HCT116 (cell line): ENCODE measurements at regions not wholly inside any gene's neighbourhood (a gene's known extent, or its start where the extent isn't known, plus 50 kb on each side); places are given as distances from the start of the nearest gene placed in this dataset.

Experiments used
- EGR1 ChIP-seq: IDR thresholded peaks from 2 replicates; pipeline ENCODE4 v1.6.1; 2012; ENCODE audit warnings: low read depth
- POLR2A ChIP-seq: IDR thresholded peaks from 2 replicates; pipeline ENCODE4 v1.7.0; 2011; ENCODE audit warnings: borderline replicate concordance; ENCODE audit not compliant: insufficient read depth, insufficient read length; ENCODE audit errors: extremely low read depth
- POLR2AphosphoS5 ChIP-seq: IDR thresholded peaks from 2 replicates; pipeline ENCODE4 v1.6.1; 2011; ENCODE audit warnings: mild to moderate bottlenecking, low read depth, low read length, moderate library complexity
- TF ChIP-seq, protein P1 (sequence below), 3 experiments: fragments of 200-600 bp in 1 of 3; sonication (generic) in 1 of 3; IDR thresholded peaks in 2 of 3; conservative IDR thresholded peaks in 1 of 3; 2 replicates each; pipeline ENCODE4 v1.5.1; 2012 to 2017; ENCODE audit warnings: low read depth in 2 of 3, low read length in 2 of 3, antibody characterized with exemption in 1 of 3, borderline replicate concordance in 1 of 3, control low read depth in 1 of 3, mild to moderate bottlenecking in 1 of 3, mixed read lengths in 1 of 3, mixed run types in 1 of 3, moderate library complexity in 1 of 3; ENCODE audit not compliant: insufficient read depth in 1 of 3
- TF ChIP-seq, protein P2 (sequence below): IDR thresholded peaks from 2 replicates; pipeline ENCODE4 v1.6.1; 2012
- TF ChIP-seq, protein P3 (sequence below): IDR thresholded peaks from 2 replicates; pipeline ENCODE4 v1.6.1; 2012; ENCODE audit warnings: low read depth

DNA sequence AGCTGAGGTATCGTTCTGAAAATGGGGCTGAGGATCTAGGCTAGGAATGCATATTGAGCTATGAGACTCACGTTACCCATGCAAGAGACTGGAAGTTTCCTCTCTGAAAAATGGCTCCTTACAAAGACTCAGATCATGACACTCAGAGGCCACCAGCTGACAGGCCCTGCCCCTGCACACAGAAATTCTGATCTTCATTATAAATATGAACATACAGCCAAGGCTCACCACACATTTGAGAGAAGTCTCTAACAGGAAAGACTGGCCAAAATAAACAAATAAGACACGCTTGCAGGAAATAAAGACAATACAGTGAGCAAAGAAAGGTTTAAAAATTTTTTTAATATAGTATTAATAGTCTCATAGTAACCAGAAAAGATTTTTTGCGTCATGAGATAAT, 365.9 kb downstream of the NFIB start:
- TF ChIP-seq, protein P1, sequence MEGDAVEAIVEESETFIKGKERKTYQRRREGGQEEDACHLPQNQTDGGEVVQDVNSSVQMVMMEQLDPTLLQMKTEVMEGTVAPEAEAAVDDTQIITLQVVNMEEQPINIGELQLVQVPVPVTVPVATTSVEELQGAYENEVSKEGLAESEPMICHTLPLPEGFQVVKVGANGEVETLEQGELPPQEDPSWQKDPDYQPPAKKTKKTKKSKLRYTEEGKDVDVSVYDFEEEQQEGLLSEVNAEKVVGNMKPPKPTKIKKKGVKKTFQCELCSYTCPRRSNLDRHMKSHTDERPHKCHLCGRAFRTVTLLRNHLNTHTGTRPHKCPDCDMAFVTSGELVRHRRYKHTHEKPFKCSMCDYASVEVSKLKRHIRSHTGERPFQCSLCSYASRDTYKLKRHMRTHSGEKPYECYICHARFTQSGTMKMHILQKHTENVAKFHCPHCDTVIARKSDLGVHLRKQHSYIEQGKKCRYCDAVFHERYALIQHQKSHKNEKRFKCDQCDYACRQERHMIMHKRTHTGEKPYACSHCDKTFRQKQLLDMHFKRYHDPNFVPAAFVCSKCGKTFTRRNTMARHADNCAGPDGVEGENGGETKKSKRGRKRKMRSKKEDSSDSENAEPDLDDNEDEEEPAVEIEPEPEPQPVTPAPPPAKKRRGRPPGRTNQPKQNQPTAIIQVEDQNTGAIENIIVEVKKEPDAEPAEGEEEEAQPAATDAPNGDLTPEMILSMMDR (IDR thresholded peaks at IDR 0.05 in 2 of 3, conservative IDR thresholded peaks at IDR 0.05 in 1 of 3; ENCODE audit: borderline replicate concordance in 1 of 3, insufficient read depth in 1 of 3, low read depth in 2 of 3, low read length in 2 of 3), result no peak
- TF ChIP-seq EGR1 (no peak), POLR2AphosphoS5 (no peak), POLR2A (no peak)
- TF ChIP-seq, protein P2, sequence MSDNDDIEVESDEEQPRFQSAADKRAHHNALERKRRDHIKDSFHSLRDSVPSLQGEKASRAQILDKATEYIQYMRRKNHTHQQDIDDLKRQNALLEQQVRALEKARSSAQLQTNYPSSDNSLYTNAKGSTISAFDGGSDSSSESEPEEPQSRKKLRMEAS, result no peak
- TF ChIP-seq, protein P3, sequence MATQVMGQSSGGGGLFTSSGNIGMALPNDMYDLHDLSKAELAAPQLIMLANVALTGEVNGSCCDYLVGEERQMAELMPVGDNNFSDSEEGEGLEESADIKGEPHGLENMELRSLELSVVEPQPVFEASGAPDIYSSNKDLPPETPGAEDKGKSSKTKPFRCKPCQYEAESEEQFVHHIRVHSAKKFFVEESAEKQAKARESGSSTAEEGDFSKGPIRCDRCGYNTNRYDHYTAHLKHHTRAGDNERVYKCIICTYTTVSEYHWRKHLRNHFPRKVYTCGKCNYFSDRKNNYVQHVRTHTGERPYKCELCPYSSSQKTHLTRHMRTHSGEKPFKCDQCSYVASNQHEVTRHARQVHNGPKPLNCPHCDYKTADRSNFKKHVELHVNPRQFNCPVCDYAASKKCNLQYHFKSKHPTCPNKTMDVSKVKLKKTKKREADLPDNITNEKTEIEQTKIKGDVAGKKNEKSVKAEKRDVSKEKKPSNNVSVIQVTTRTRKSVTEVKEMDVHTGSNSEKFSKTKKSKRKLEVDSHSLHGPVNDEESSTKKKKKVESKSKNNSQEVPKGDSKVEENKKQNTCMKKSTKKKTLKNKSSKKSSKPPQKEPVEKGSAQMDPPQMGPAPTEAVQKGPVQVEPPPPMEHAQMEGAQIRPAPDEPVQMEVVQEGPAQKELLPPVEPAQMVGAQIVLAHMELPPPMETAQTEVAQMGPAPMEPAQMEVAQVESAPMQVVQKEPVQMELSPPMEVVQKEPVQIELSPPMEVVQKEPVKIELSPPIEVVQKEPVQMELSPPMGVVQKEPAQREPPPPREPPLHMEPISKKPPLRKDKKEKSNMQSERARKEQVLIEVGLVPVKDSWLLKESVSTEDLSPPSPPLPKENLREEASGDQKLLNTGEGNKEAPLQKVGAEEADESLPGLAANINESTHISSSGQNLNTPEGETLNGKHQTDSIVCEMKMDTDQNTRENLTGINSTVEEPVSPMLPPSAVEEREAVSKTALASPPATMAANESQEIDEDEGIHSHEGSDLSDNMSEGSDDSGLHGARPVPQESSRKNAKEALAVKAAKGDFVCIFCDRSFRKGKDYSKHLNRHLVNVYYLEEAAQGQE, result no peak
